ENCODE measurements at regions not wholly inside any gene's neighbourhood (a gene's known extent, or its start where the extent isn't known, plus 50 kb on each side); places are given as distances from the start of the nearest gene placed in this dataset.

- ChIA-PET POLR2A (no interaction called here), CTCF (interaction anchor here (1.6 kb wide), 1 partner anchor 281 kb away, joined by 5 read pairs; no protein-coding TSS in a partner anchor)
- no peaks in the 10 kb centered on the region for H3K27me3 ChIP-seq (ENCODE audit: control insufficient read depth, insufficient read depth, low read length)
- no peak for TF ChIP-seq CTCF (IDR thresholded peaks at IDR 0.05; ENCODE audit: insufficient read depth, low read depth, low read length)
- no peaks in the 10 kb centered on the region for H3K36me3 ChIP-seq (ENCODE audit: control insufficient read depth, insufficient read depth, low read length)
- no peak for DNase-seq (ENCODE audit: low read depth)
- no peak overlapping the region for H3K4me3 ChIP-seq (ENCODE audit: low read depth, low read length)
Observed at GRCh38 chr18:8977166-8977565, 125.3 kb upstream of the NDUFV2 start.

- CTCF ChIA-PET = interaction anchor here (0.9 to 1.6 kb wide), 3 partner anchors 10 to 281 kb away, joined by 3 to 5 read pairs (median 3); no protein-coding TSS in a partner anchor
- POLR2A ChIA-PET = no interaction called here
Observed at GRCh38 chr18:8977701-8978100, 124.8 kb upstream of the NDUFV2 start.

GRCh38 chr18:8978394-8978793 lies 124.1 kb upstream of the NDUFV2 start:
- DNase-seq (ENCODE audit: low read depth) = no peak
- no peak for TF ChIP-seq CTCF (IDR thresholded peaks at IDR 0.05; ENCODE audit: insufficient read depth, low read depth, low read length)
- Histone ChIP-seq H3K27me3 (ENCODE audit: control insufficient read depth, insufficient read depth, low read length) (no peaks in the 10 kb centered on the region), H3K4me3 (ENCODE audit: low read depth, low read length) (no peak overlapping the region), H3K36me3 (ENCODE audit: control insufficient read depth, insufficient read depth, low read length) (no peaks in the 10 kb centered on the region)
- CTCF ChIA-PET = interaction anchor here (0.9 to 1.6 kb wide), 4 partner anchors 9 to 282 kb away, joined by 3 to 5 read pairs (median 4); no protein-coding TSS in a partner anchor
- POLR2A ChIA-PET = no interaction called here

More at GRCh38 chr18:8977701-8978100, 124.8 kb upstream of the NDUFV2 start:
- no peak for TF ChIP-seq CTCF (IDR thresholded peaks at IDR 0.05; ENCODE audit: insufficient read depth, low read depth, low read length)
- Histone ChIP-seq H3K4me3 (ENCODE audit: low read depth, low read length) (no peak overlapping the region), H3K27me3 (ENCODE audit: control insufficient read depth, insufficient read depth, low read length) (no peaks in the 10 kb centered on the region), H3K36me3 (ENCODE audit: control insufficient read depth, insufficient read depth, low read length) (no peaks in the 10 kb centered on the region)
- DNase-seq (ENCODE audit: low read depth) = no peak

- ChIA-PET POLR2A (no interaction called here), CTCF (interaction anchor here (0.8 to 1.5 kb wide), 4 partner anchors 35 to 325 kb away, joined by 3 to 4 read pairs (median 4); no protein-coding TSS in a partner anchor)
- TF ChIP-seq CTCF (IDR thresholded peaks at IDR 0.05; ENCODE audit: insufficient read depth, low read depth, low read length) = no peak
- H3K36me3 ChIP-seq (ENCODE audit: control insufficient read depth, insufficient read depth, low read length) = no peaks in the 10 kb centered on the region
- DNase-seq (ENCODE audit: low read depth) = no peak
- no peaks in the 10 kb centered on the region for H3K27me3 ChIP-seq (ENCODE audit: control insufficient read depth, insufficient read depth, low read length)
- H3K4me3 ChIP-seq (ENCODE audit: low read depth, low read length) = no peak overlapping the region
Observed at GRCh38 chr18:8979258-8979988, 123.1 kb upstream of the NDUFV2 start.

GRCh38 chr18:8980496-8980895 lies 122.0 kb upstream of the NDUFV2 start:
- DNase-seq (ENCODE audit: low read depth) = no peak
- ChIA-PET CTCF (interaction anchor here (3.0 kb wide), 1 partner anchor 10 kb away, joined by 15 read pairs; no protein-coding TSS in a partner anchor), POLR2A (no interaction called here)
- H3K36me3 ChIP-seq (ENCODE audit: control insufficient read depth, insufficient read depth, low read length) = no peaks in the 10 kb centered on the region
- TF ChIP-seq CTCF (IDR thresholded peaks at IDR 0.05; ENCODE audit: insufficient read depth, low read depth, low read length) = no peak
- no peak overlapping the region for H3K4me3 ChIP-seq (ENCODE audit: low read depth, low read length)
- no peaks in the 10 kb centered on the region for H3K27me3 ChIP-seq (ENCODE audit: control insufficient read depth, insufficient read depth, low read length)

Data from BJ (cell line).